ENCODE measurements at regions not wholly inside any gene's neighbourhood (a gene's known extent, or its start where the extent isn't known, plus 50 kb on each side); places are given as distances from the start of the nearest gene placed in this dataset.

GRCh38 chr3:40979962-40980361, 219.3 kb upstream of the CTNNB1 start:
- ATAC-seq: no peak
- 2% methylated on average over 3 of the region's 3 CpGs for whole genome bisulfite sequencing (ENCODE audit: insufficient coverage, low coverage, missing lambda C conversion rate)
- intact Hi-C loops (cut with micrococcal nuclease): no loop called here

GRCh38 chr3:40980467-40980866, 218.8 kb upstream of the CTNNB1 start:
- Histone ChIP-seq H3K4me2 (ENCODE audit: insufficient read depth, low read length) (no peak overlapping the region), H3K27ac (ENCODE audit: extremely low read depth, low read depth, low read length) (no peak overlapping the region), H2AFZ (ENCODE audit: low read depth, low read length) (no peak overlapping the region), H3K36me3 (ENCODE audit: control insufficient read depth, insufficient read depth, low read length) (no peaks in the 10 kb centered on the region), H3K9me3 (replicated peaks; ENCODE audit: control insufficient read depth, insufficient read depth, low read depth, low read length) (no peaks in the 10 kb centered on the region), H3K4me3 (no peak overlapping the region), H3K27me3 (ENCODE audit: control insufficient read depth in 2 of 2, insufficient read depth in 2 of 2, low read length in 2 of 2) (no peaks in the 10 kb centered on the region), H3K9ac (ENCODE audit: insufficient read depth in 1 of 2, low read depth in 2 of 2, low read length in 2 of 2) (no peak overlapping the region), H3K79me2 (ENCODE audit: control insufficient read depth, insufficient read depth, low read length) (no peaks in the 10 kb centered on the region), H3K9me1 (ENCODE audit: control insufficient read depth, insufficient read depth, low read length) (no peaks in the 10 kb centered on the region), H3K4me1 (replicated peaks in 1 of 2; ENCODE audit: control insufficient read depth in 2 of 2, insufficient read depth in 2 of 2, low read length in 2 of 2) (no peaks in the 10 kb centered on the region), H4K20me1 (replicated peaks; ENCODE audit: control insufficient read depth, insufficient read depth, low read length) (no peaks in the 10 kb centered on the region)
- POLR2A ChIA-PET: no interaction called here
- ATAC-seq (no peak), DNase-seq (ENCODE audit: extremely low read depth in 1 of 4, low spot score in 3 of 4) (no peak), FAIRE-seq (no peak)
- in situ Hi-C loops (cut with MboI): no loop called here
- BruUV-seq (replicated peaks): no TSS peak
- intact Hi-C loops (cut with micrococcal nuclease): no loop called here
- 1% methylated on average over 4 of the region's 4 CpGs for WGBS (ENCODE audit: insufficient coverage, low coverage, missing lambda C conversion rate)
- CTCF ChIA-PET (ENCODE audit: low intra/inter-chr PET ratio): no interaction called here
- no peak for TF ChIP-seq HDGF (IDR thresholded peaks at IDR 0.05)
- no peak for TF ChIP-seq NRF1 (conservative IDR thresholded peaks at IDR 0.05 in 1 of 2, IDR thresholded peaks at IDR 0.05 in 1 of 2)
- no peak for TF ChIP-seq CBFB (CRISPR knock-in tag; IDR thresholded peaks at IDR 0.05)
- no peak for TF ChIP-seq NFIC (IDR thresholded peaks at IDR 0.05)
- no peak for TF ChIP-seq HES1 (IDR thresholded peaks at IDR 0.05; ENCODE audit: low read depth)
- TF ChIP-seq HNRNPH1 (optimal IDR thresholded peaks at IDR 0.05; ENCODE audit: low read depth, low read length): no peak
- TF ChIP-seq ZBTB17 (CRISPR knock-in tag; IDR thresholded peaks at IDR 0.05): no peak
- no peak for TF ChIP-seq CBX2 (IDR thresholded peaks at IDR 0.05; ENCODE audit: insufficient read depth, low read length, poor library complexity, severe bottlenecking)
- TF ChIP-seq HLTF (IDR thresholded peaks at IDR 0.05): no peak
- TF ChIP-seq NCOA1 (IDR thresholded peaks at IDR 0.05; ENCODE audit: low read depth): no peak
- no peak for TF ChIP-seq TARDBP (IDR thresholded peaks at IDR 0.05)
- TF ChIP-seq SNRNP70 (optimal IDR thresholded peaks at IDR 0.05; ENCODE audit: low read depth, low read length): no peak
- no peak for TF ChIP-seq MIER1 (IDR thresholded peaks at IDR 0.05; ENCODE audit: low read depth)
- no peak for TF ChIP-seq TBP (optimal IDR thresholded peaks at IDR 0.05; ENCODE audit: low read depth, low read length)
- TF ChIP-seq IFI16 (CRISPR knock-in tag; IDR thresholded peaks at IDR 0.05): no peak
- TF ChIP-seq KDM1A (IDR thresholded peaks at IDR 0.05): no peak

More at GRCh38 chr3:40979962-40980361, 219.3 kb upstream of the CTNNB1 start:
- CTCF ChIA-PET (ENCODE audit: low intra/inter-chr PET ratio): no interaction called here
- TF ChIP-seq ZNF444 (CRISPR knock-in tag; IDR thresholded peaks at IDR 0.05) (no peak), ATF2 (CRISPR knock-in tag; IDR thresholded peaks at IDR 0.05) (no peak)
- Histone ChIP-seq H3K9ac (ENCODE audit: insufficient read depth in 1 of 2, low read depth in 2 of 2, low read length in 2 of 2) (no peak overlapping the region), H3K79me2 (ENCODE audit: control insufficient read depth, insufficient read depth, low read length) (no peaks in the 10 kb centered on the region), H3K4me3 (no peak overlapping the region), H3K36me3 (ENCODE audit: control insufficient read depth, insufficient read depth, low read length) (no peaks in the 10 kb centered on the region), H3K9me1 (ENCODE audit: control insufficient read depth, insufficient read depth, low read length) (no peaks in the 10 kb centered on the region), H3K4me1 (replicated peaks in 1 of 2; ENCODE audit: control insufficient read depth in 2 of 2, insufficient read depth in 2 of 2, low read length in 2 of 2) (no peaks in the 10 kb centered on the region), H3K4me2 (ENCODE audit: insufficient read depth, low read length) (no peak overlapping the region), H3K9me3 (replicated peaks; ENCODE audit: control insufficient read depth, insufficient read depth, low read depth, low read length) (no peaks in the 10 kb centered on the region), H4K20me1 (replicated peaks; ENCODE audit: control insufficient read depth, insufficient read depth, low read length) (no peaks in the 10 kb centered on the region), H3K27ac (ENCODE audit: extremely low read depth, low read depth, low read length) (no peak overlapping the region), H2AFZ (ENCODE audit: low read depth, low read length) (no peak overlapping the region), H3K27me3 (ENCODE audit: control insufficient read depth in 2 of 2, insufficient read depth in 2 of 2, low read length in 2 of 2) (no peaks in the 10 kb centered on the region)
- in situ Hi-C loops (cut with MboI): no loop called here
- POLR2A ChIA-PET: no interaction called here
- BruUV-seq (replicated peaks): no TSS peak
- DNase-seq (ENCODE audit: extremely low read depth in 1 of 4, low spot score in 3 of 4) (no peak), FAIRE-seq (no peak)
